22Rv1 (cell line): ENCODE measurements at regions not wholly inside any gene's neighbourhood (a gene's known extent, or its start where the extent isn't known, plus 50 kb on each side); places are given as distances from the start of the nearest gene placed in this dataset.

ENCODE experiments used
- ZFX ChIP-seq: fragments of 450-650 bp; IDR thresholded peaks from 2 replicates; pipeline ENCODE4 v1.6.1; 2017; ENCODE audit warnings: antibody characterized with exemption, borderline replicate concordance
- TF ChIP-seq, protein P1 (sequence below): fragments of 450-650 bp; IDR thresholded peaks from 2 replicates; pipeline ENCODE4 v1.5.1; 2017; ENCODE audit warnings: mild to moderate bottlenecking

- TF ChIP-seq, protein P1, sequence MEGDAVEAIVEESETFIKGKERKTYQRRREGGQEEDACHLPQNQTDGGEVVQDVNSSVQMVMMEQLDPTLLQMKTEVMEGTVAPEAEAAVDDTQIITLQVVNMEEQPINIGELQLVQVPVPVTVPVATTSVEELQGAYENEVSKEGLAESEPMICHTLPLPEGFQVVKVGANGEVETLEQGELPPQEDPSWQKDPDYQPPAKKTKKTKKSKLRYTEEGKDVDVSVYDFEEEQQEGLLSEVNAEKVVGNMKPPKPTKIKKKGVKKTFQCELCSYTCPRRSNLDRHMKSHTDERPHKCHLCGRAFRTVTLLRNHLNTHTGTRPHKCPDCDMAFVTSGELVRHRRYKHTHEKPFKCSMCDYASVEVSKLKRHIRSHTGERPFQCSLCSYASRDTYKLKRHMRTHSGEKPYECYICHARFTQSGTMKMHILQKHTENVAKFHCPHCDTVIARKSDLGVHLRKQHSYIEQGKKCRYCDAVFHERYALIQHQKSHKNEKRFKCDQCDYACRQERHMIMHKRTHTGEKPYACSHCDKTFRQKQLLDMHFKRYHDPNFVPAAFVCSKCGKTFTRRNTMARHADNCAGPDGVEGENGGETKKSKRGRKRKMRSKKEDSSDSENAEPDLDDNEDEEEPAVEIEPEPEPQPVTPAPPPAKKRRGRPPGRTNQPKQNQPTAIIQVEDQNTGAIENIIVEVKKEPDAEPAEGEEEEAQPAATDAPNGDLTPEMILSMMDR = no peak
- TF ChIP-seq ZFX = no peak
These were observed 155.0 kb downstream of the OAT start for GRCh38 chr10:124263726-124264125.
